Tibial nerve (tissue), 4 donors: ENCODE measurements at regions not wholly inside any gene's neighbourhood (a gene's known extent, or its start where the extent isn't known, plus 50 kb on each side); places are given as distances from the start of the nearest gene placed in this dataset.

Source experiments
- DNase-seq, 2 donors: peaks; one replicate each; pipeline ENCODE4 v3.0.0-alpha.2; 2019; ENCODE audit warnings: low spot score in 2 of 2
- H3K27ac ChIP-seq, 4 donors: fragments of 200-600 bp; sonication (generic) in 3 of 4; one replicate each; pipeline ENCODE4 v1.5.1; 2017 to 2019; ENCODE audit warnings: mild to moderate bottlenecking in 1 of 4
- H3K27me3 ChIP-seq, 2 donors: fragments of 200-600 bp; sonication (generic) in 1 of 2; one replicate each; pipeline versions ENCODE4 v1.5.1 to v1.6.0; 2017 to 2019
- H3K36me3 ChIP-seq, 3 donors: fragments of 200-600 bp; sonication (generic); one replicate each; pipeline ENCODE4 v1.5.1; 2018 to 2019
- H3K4me1 ChIP-seq, 4 donors: fragments of 200-600 bp; sonication (generic) in 3 of 4; one replicate each; pipeline ENCODE4 v1.5.1; 2017 to 2019
- H3K4me3 ChIP-seq, 4 donors: fragments of 200-600 bp; sonication (generic) in 3 of 4; one replicate each; pipeline ENCODE4 v1.5.1; 2017 to 2019; ENCODE audit warnings: mild to moderate bottlenecking in 1 of 4, moderate library complexity in 1 of 4
- H3K9me3 ChIP-seq, 4 donors: fragments of 200-600 bp; sonication (generic) in 3 of 4; one replicate each; pipeline ENCODE4 v1.5.1; 2017 to 2019
- CTCF ChIP-seq, 5 experiments: fragments of 200-600 bp in 3 of 5; fragments of 450-650 bp in 2 of 5; sonication (generic) in 3 of 5; IDR thresholded peaks; one replicate each; pipeline ENCODE4 v1.5.1; 2016 to 2019; ENCODE audit warnings: antibody characterized with exemption in 5 of 5, mild to moderate bottlenecking in 3 of 5, moderate library complexity in 2 of 5
- EP300 ChIP-seq, 2 donors: sonication (generic); formaldehyde crosslinking; IDR thresholded peaks; one replicate each; pipeline ENCODE4 v1.6.1; 2017; ENCODE audit warnings: antibody characterized with exemption in 2 of 2, mild to moderate bottlenecking in 1 of 2
- POLR2A ChIP-seq, 2 donors: fragments of 450-650 bp; IDR thresholded peaks; one replicate each; pipeline ENCODE4 v1.6.1; 2017; ENCODE audit warnings: antibody characterized with exemption in 2 of 2, mild to moderate bottlenecking in 2 of 2, moderate library complexity in 2 of 2
- WGBS, 2 donors: methylation state at CpG; one replicate each; pipeline ENCODE4 v1.1.5; 2018; 5-methylcytosine and 5-hydroxymethylcytosine counted together

GRCh38 chr20:51335329-51335841 is 207.1 kb downstream of the NFATC2 start:
- 70 to 76% methylated on average over 8 of the region's 8 CpGs for WGBS, 2 donors
- TF ChIP-seq CTCF (IDR thresholded peaks at IDR 0.05) (no peak), POLR2A (IDR thresholded peaks at IDR 0.05) (no peak), EP300 (IDR thresholded peaks at IDR 0.05) (no peak)
- DNase-seq: no peak
- Histone ChIP-seq H3K36me3 (no peaks in the 10 kb centered on the region), H3K4me1 (no peaks in the 10 kb centered on the region), H3K27ac (no peak overlapping the region), H3K27me3 (no peaks in the 10 kb centered on the region), H3K9me3 (peaks cover 0 to 1% (median 0%) of the 10 kb centered on the region in 4 donors), H3K4me3 (no peak overlapping the region)

GRCh38 chr20:51334609-51335008 is 207.9 kb downstream of the NFATC2 start:
- H3K36me3 ChIP-seq: no peaks in the 10 kb centered on the region
- TF ChIP-seq POLR2A (IDR thresholded peaks at IDR 0.05) (no peak), EP300 (IDR thresholded peaks at IDR 0.05) (no peak), CTCF (IDR thresholded peaks at IDR 0.05) (no peak)
- 78 to 81% methylated on average over 9 of the region's 9 CpGs for WGBS, 2 donors
- no peaks in the 10 kb centered on the region for H3K4me1 ChIP-seq
- no peak overlapping the region for H3K4me3 ChIP-seq
- no peak overlapping the region for H3K27ac ChIP-seq
- H3K27me3 ChIP-seq: no peaks in the 10 kb centered on the region
- H3K9me3 ChIP-seq: peaks cover 0 to 7% (median 0%) of the 10 kb centered on the region in 4 donors
- DNase-seq: no peak

- Histone ChIP-seq H3K27ac (no peak overlapping the region), H3K4me3 (no peak overlapping the region), H3K36me3 (no peaks in the 10 kb centered on the region), H3K9me3 (peaks cover 0 to 7% (median 0%) of the 10 kb centered on the region in 4 donors), H3K4me1 (no peaks in the 10 kb centered on the region), H3K27me3 (no peaks in the 10 kb centered on the region)
- DNase-seq: no peak
- 91 to 93% methylated on average over 14 of the region's 14 CpGs for WGBS, 2 donors
- TF ChIP-seq CTCF (IDR thresholded peaks at IDR 0.05) (no peak), EP300 (IDR thresholded peaks at IDR 0.05) (no peak), POLR2A (IDR thresholded peaks at IDR 0.05) (no peak)
Observed at GRCh38 chr20:51333971-51334370, 208.5 kb downstream of the NFATC2 start.

- Histone ChIP-seq H3K9me3 (peaks cover 0 to 7% (median 0%) of the 10 kb centered on the region in 4 donors), H3K4me3 (no peak overlapping the region), H3K4me1 (no peaks in the 10 kb centered on the region), H3K36me3 (no peaks in the 10 kb centered on the region), H3K27ac (no peak overlapping the region), H3K27me3 (no peaks in the 10 kb centered on the region)
- WGBS, 2 donors: 81 to 89% methylated on average over 3 of the region's 3 CpGs
- DNase-seq: no peak
- no peak for TF ChIP-seq EP300 (IDR thresholded peaks at IDR 0.05)
- no peak for TF ChIP-seq CTCF (IDR thresholded peaks at IDR 0.05)
- no peak for TF ChIP-seq POLR2A (IDR thresholded peaks at IDR 0.05)
Observed at GRCh38 chr20:51333446-51333845, 209.1 kb downstream of the NFATC2 start.

- no peaks in the 10 kb centered on the region for H3K36me3 ChIP-seq
- no peaks in the 10 kb centered on the region for H3K27me3 ChIP-seq
- H3K4me1 ChIP-seq: no peaks in the 10 kb centered on the region
- TF ChIP-seq EP300 (IDR thresholded peaks at IDR 0.05) (no peak), POLR2A (IDR thresholded peaks at IDR 0.05) (no peak), CTCF (IDR thresholded peaks at IDR 0.05) (no peak)
- 86 to 88% methylated on average over 18 to 19 of the region's 19 CpGs for WGBS, 2 donors
- peaks cover 0 to 7% (median 0%) of the 10 kb centered on the region in 4 donors for H3K9me3 ChIP-seq
- no peak for DNase-seq
- no peak overlapping the region for H3K4me3 ChIP-seq
- no peak overlapping the region for H3K27ac ChIP-seq
Observed at GRCh38 chr20:51331481-51331880, 211.0 kb downstream of the NFATC2 start.
